GM12878 (cell line): ENCODE measurements at regions not wholly inside any gene's neighbourhood (a gene's known extent, or its start where the extent isn't known, plus 50 kb on each side); places are given as distances from the start of the nearest gene placed in this dataset.

Source experiments
- ATAC-seq: fragments of 200-7000 bp; cut with Tn5 transposase; 3 replicates; pipeline ENCODE4 v1.9.1; 2020; ENCODE audit warnings: mild to moderate bottlenecking, moderate library complexity
- BruUV-seq: library from RNA; stranded (reverse); fragments of 400-500 nt; replicated peaks from 2 replicates; lab custom pipeline; 2021; lab: Mats Ljungman, UMichigan
- CTCF ChIA-PET: fragments of 300-600 bp; sonication (Branson Sonifier 250); formaldehyde crosslinking; extraction: SDS; loops from one replicate; lab custom pipeline; 2021; ENCODE audit warnings: inconsistent platforms; lab: Yijun Ruan, JAX
- POLR2A ChIA-PET: fragments of 350-600 bp; formaldehyde crosslinking; extraction: SDS; loops from one replicate; lab custom pipeline; 2021; ENCODE audit warnings: inconsistent platforms; lab: Charles Lee
- RAD21 ChIA-PET: fragments of 300-600 bp; sonication (Branson Sonifier 250); formaldehyde crosslinking; loops from one replicate; lab custom pipeline; 2023; ENCODE audit warnings: antibody characterized with exemption; ENCODE audit not compliant: unreplicated experiment; lab: Charles Lee
- SMC1A ChIA-PET: fragments of 300-600 bp; sonication (Branson Sonifier 250); formaldehyde crosslinking; loops from one replicate; lab custom pipeline; 2023; ENCODE audit not compliant: unreplicated experiment, uncharacterized antibody; lab: Charles Lee
- DNase-seq: peaks from one replicate; pipeline ENCODE4 v3.0.0-alpha.2; 2011; ENCODE audit warnings: low read depth, low spot score
- FAIRE-seq: peaks from 3 replicates; lab custom pipeline; 2011; peaks lifted over from hg19 to GRCh38; lab: Jason Lieb, UNC
- H2AFZ ChIP-seq: 2 replicates; pipeline ENCODE4 v1.6.0; 2011; ENCODE audit warnings: low read depth, low read length, control low read depth; ENCODE audit not compliant: control insufficient read depth
- H3K27ac ChIP-seq: 2 replicates; pipeline ENCODE4 v1.5.1; 2011; ENCODE audit warnings: control low read depth; ENCODE audit not compliant: control insufficient read depth, insufficient read depth
- H3K27me3 ChIP-seq, 2 experiments: replicated peaks in 1 of 2; 2 replicates each; pipeline versions ENCODE4 v1.6.0 to v1.6.1; 2011; ENCODE audit warnings: low read length in 1 of 2; ENCODE audit not compliant: control insufficient read depth in 2 of 2, insufficient read depth in 2 of 2
- H3K36me3 ChIP-seq, 2 experiments: 2 replicates each; pipeline ENCODE4 v1.5.1; 2011; ENCODE audit warnings: low read length in 1 of 2; ENCODE audit not compliant: control insufficient read depth in 2 of 2, insufficient read depth in 2 of 2
- H3K4me1 ChIP-seq: 2 replicates; pipeline ENCODE4 v1.6.1; 2011; ENCODE audit warnings: mild to moderate bottlenecking, low read length, moderate library complexity, mixed read lengths; ENCODE audit not compliant: control insufficient read depth, insufficient read depth
- H3K4me2 ChIP-seq: 2 replicates; pipeline ENCODE4 v1.6.0; 2011; ENCODE audit warnings: control low read depth; ENCODE audit not compliant: control insufficient read depth, insufficient read depth
- H3K4me3 ChIP-seq: fragments of 200-600 bp; sonication (generic); 2 replicates; pipeline ENCODE4 v1.5.1; 2016
- H3K79me2 ChIP-seq: 2 replicates; pipeline ENCODE4 v1.6.0; 2011; ENCODE audit warnings: low read length; ENCODE audit not compliant: control insufficient read depth, insufficient read depth
- H3K9ac ChIP-seq: 2 replicates; pipeline ENCODE4 v1.8.0; 2011; ENCODE audit warnings: low read length, control low read depth, mixed read lengths; ENCODE audit not compliant: control insufficient read depth, insufficient read depth
- H3K9me3 ChIP-seq: replicated peaks from 3 replicates; pipeline ENCODE4 v1.5.1; 2011; ENCODE audit warnings: mild to moderate bottlenecking, low read length; ENCODE audit not compliant: control insufficient read depth, insufficient read depth
- H4K20me1 ChIP-seq: 2 replicates; pipeline ENCODE4 v1.6.0; 2011; ENCODE audit not compliant: control insufficient read depth, insufficient read depth
- CHD4 ChIP-seq: fragments of 200-600 bp; sonication (generic); IDR thresholded peaks from 2 replicates; pipeline ENCODE4 v1.6.1; 2016; ENCODE audit warnings: mild to moderate bottlenecking
- HCFC1 ChIP-seq: fragments of 150-350 bp; IDR thresholded peaks from 2 replicates; pipeline ENCODE4 v1.6.1; 2014; ENCODE audit warnings: low read length
- HSF1 ChIP-seq: fragments of 150-350 bp; IDR thresholded peaks from 2 replicates; pipeline ENCODE4 v1.6.1; 2014; ENCODE audit warnings: mild to moderate bottlenecking, low read depth, low read length
- IKZF1 ChIP-seq: fragments of 450-650 bp; conservative IDR thresholded peaks from 2 replicates; pipeline ENCODE4 v1.6.1; 2017; ENCODE audit warnings: antibody characterized with exemption, mild to moderate bottlenecking
- IRF3 ChIP-seq: fragments of 450-650 bp; IDR thresholded peaks from 2 replicates; pipeline ENCODE4 v1.6.1; 2014; ENCODE audit warnings: mild to moderate bottlenecking
- MAX ChIP-seq: IDR thresholded peaks from 2 replicates; pipeline ENCODE4 v1.6.1; 2012; ENCODE audit warnings: low read depth, low read length, improper control_type of control experiment
- MXI1 ChIP-seq: fragments of 150-350 bp; IDR thresholded peaks from 2 replicates; pipeline ENCODE4 v1.6.1; 2011; ENCODE audit warnings: low read depth, mild to moderate bottlenecking, inconsistent platforms, low read length, improper control_type of control experiment
- POLR2AphosphoS2 ChIP-seq: IDR thresholded peaks from 2 replicates; pipeline ENCODE4 v1.6.1; 2011; ENCODE audit warnings: low read depth, mild to moderate bottlenecking, low read length, improper control_type of control experiment, moderate library complexity
- POLR2AphosphoS5 ChIP-seq: IDR thresholded peaks from 2 replicates; pipeline ENCODE4 v1.6.1; 2011; ENCODE audit warnings: mild to moderate bottlenecking, low read length, inconsistent platforms
- SMAD1 ChIP-seq: fragments of 450-650 bp; IDR thresholded peaks from 2 replicates; pipeline ENCODE4 v1.6.1; 2018; ENCODE audit warnings: mild to moderate bottlenecking, low read depth; ENCODE audit not compliant: partially characterized antibody
- SMARCA5 ChIP-seq: fragments of 450-650 bp; IDR thresholded peaks from 2 replicates; pipeline ENCODE4 v1.6.1; 2017; ENCODE audit warnings: mild to moderate bottlenecking
- TCF3 ChIP-seq: IDR thresholded peaks from 2 replicates; pipeline ENCODE4 v1.6.1; 2012; ENCODE audit warnings: low read depth, mild to moderate bottlenecking, low read length, borderline replicate concordance; ENCODE audit not compliant: insufficient read depth
- ZBED1 ChIP-seq: IDR thresholded peaks from 2 replicates; pipeline ENCODE4 v1.6.1; 2016; ENCODE audit warnings: borderline replicate concordance
- ZNF622 ChIP-seq: fragments of 450-650 bp; IDR thresholded peaks from 2 replicates; pipeline ENCODE4 v1.6.1; 2017; ENCODE audit warnings: mild to moderate bottlenecking, inconsistent platforms
- ZNF687 ChIP-seq: fragments of 450-650 bp; IDR thresholded peaks from 2 replicates; pipeline ENCODE4 v1.6.1; 2017; ENCODE audit warnings: mild to moderate bottlenecking, moderate library complexity
- WGBS: methylation state at CpG from one replicate; pipeline ENCODE4 v1.1.6; 2016; ENCODE audit warnings: low lambda C conversion rate; ENCODE audit not compliant: insufficient replicate concordance, insufficient coverage; ENCODE audit errors: missing lambda C conversion rate; 5-methylcytosine and 5-hydroxymethylcytosine counted together
- in situ Hi-C: fragments of 300-500 bp; cut with MboI; formaldehyde crosslinking; loops from 9 replicates; pipeline ENCODE4 v1.14.3; 2018; ENCODE audit warnings: mixed read lengths
- intact Hi-C: fragments of 100-400 bp; cut with micrococcal nuclease; formaldehyde crosslinking; loops from one replicate; pipeline ENCODE4 v1.14.2; 2022; ENCODE audit not compliant: unreplicated experiment

GRCh38 chr11:134949121-134950090 lies 537.4 kb upstream of the B3GAT1 start (continued):
- TF ChIP-seq POLR2AphosphoS5 (no peak), CHD4 (no peak), POLR2AphosphoS2 (no peak), IKZF1 (no peak)
- TF ChIP-seq, all 136 proteins: peak for 0

- Histone ChIP-seq H2AFZ (no peak overlapping the region), H3K4me1 (no peaks in the 10 kb centered on the region), H3K9me3 (no peaks in the 10 kb centered on the region), H3K79me2 (no peaks in the 10 kb centered on the region), H3K4me3 (no peak overlapping the region), H3K27ac (no peak overlapping the region), H4K20me1 (no peaks in the 10 kb centered on the region), H3K9ac (no peak overlapping the region), H3K36me3 (no peaks in the 10 kb centered on the region), H3K27me3 (no peaks in the 10 kb centered on the region; a peak in 1 of 4 replicates), H3K4me2 (no peak overlapping the region)
- SMC1A ChIA-PET = no interaction called here
- in situ Hi-C loops = no loop called here
- FAIRE-seq = no peak
- no peak for ATAC-seq
- DNase-seq = no peak
- intact Hi-C loops = no loop called here
- POLR2A ChIA-PET = no interaction called here
- CTCF ChIA-PET = no interaction called here
- BruUV-seq = no TSS peak
- RAD21 ChIA-PET = no interaction called here
- WGBS = 28% methylated on average over 10 of the region's 10 CpGs
- TF ChIP-seq TCF3 (no peak), MXI1 (no peak), ZNF687 (no peak), IRF3 (no peak), SMARCA5 (no peak), ZBED1 (no peak), HCFC1 (no peak), MAX (no peak), HSF1 (no peak), ZNF622 (no peak), SMAD1 (no peak)
These were observed 535.5 kb upstream of the B3GAT1 start for GRCh38 chr11:134947556-134947955.
